Ammon's horn (tissue), 1 donor: ENCODE measurements at regions not wholly inside any gene's neighbourhood (a gene's known extent, or its start where the extent isn't known, plus 50 kb on each side); places are given as distances from the start of the nearest gene placed in this dataset.
A peak's percentile ranks its signal among the peaks of the same experiment; 100 is the strongest.
"Not testable (repeated sequence)": the region's sequence is repeated elsewhere in the genome, so short reads cannot be mapped to it uniquely, and the experiment has no call there.

ENCODE experiments used
- DNase-seq: peaks from one replicate; pipeline ENCODE4 v3.0.0-alpha.2; 2016; ENCODE audit warnings: low spot score

DNA sequence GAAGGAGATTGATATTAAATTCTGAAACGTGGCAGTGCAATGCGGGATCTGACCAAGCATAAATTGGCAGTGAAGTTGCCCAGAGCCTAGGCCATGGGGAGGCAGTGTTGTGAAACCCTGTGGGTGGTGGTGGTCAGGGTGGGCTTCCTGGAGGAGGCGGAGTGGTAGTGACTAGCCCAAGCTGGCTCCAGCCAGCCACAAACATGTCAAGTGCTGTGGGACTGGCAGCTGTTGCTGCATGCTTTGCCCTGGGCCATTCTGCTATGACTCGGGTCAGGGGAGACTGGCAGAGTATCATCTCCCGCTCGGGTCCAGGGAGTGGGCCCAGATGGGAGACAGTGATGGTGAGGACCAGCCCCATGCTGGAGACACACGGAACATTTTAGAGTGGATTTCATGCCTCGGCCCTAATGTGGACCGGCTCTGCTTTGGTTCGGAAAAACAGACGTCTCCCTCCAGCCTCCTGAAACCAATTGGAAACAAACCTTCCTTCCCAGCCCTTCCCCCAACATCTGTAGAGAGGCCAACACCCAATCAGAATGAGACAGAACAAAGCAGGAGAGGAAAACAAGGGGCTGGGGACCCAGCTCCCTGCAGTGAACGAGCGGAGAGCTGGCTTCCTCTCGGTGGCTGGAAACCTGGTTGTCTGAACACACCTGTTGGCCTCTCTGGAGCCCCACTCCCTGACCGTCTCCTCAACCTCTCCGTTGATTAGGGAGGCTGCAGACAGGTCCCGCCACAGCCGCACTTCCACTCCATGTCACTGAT is 58.2 kb downstream of the TMEM270 start:
- no peak for DNase-seq

DNA sequence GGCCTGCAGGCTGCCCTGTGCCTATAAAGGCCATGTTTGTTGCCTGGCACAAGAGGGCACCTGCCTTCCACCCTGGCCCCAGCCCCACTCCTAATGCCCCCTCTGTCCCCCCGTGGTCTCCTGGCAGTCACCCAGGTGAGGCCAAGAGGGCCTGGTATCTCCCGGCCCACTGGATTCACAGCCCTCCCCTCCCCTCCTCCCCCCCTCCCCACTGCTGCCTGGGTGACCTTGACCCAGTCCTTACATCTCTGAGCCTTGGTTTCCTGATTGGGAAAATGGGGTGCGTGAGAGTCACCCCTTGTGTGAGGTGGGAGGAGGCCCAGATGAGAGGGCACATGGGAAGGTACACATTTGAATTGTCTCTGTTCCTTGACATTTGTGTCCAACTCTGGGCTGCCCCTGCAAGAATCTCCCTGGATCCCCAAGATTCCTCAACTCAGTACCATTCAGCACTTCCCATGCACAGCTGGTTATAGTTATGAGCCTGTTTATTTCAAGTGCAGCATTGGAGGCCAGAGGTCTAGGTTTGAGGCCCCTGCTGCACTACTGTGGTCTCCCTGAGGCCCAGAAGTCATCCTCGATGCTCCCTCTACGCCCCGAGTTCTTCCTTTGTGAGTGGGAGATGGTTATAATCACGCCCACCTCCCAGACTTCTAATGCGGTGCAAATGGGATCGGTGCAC is 58.9 kb downstream of the TMEM270 start:
- no peak for DNase-seq

DNA sequence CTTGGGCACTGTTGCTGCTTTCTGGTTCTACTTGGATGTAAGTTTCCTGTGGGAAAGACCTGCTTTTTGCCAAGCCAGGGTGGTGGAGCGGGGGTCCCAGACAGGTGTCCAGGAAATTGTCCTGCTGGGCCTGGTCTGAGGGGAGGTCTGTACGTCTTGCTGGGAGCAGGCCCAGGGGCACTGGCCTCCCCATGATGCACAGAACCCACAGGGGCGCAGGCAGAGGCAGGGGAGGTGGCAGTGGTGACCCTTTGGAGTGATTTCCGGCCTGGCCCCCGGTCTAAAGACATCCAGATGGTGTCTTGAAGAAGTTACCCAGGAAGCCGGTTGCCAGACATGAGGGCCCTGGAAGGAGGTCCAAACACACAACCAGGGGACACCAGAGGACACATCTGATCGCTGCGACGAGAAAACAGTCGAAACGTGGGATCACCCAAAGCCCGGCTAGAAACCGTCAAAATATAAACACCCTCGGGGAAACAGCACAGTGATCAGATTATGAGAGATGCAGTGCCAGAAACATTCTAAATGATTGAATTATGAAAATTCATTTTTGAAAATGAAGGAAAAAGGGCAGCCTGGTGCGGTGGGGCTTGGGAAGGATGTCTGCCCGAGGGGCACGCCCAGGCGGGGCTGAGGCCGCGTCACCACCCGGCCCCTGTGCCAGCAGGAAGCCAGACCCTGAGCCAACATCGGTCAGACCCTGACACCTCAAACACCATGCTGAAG is 59.6 kb downstream of the TMEM270 start:
- DNase-seq, result no peak

DNA sequence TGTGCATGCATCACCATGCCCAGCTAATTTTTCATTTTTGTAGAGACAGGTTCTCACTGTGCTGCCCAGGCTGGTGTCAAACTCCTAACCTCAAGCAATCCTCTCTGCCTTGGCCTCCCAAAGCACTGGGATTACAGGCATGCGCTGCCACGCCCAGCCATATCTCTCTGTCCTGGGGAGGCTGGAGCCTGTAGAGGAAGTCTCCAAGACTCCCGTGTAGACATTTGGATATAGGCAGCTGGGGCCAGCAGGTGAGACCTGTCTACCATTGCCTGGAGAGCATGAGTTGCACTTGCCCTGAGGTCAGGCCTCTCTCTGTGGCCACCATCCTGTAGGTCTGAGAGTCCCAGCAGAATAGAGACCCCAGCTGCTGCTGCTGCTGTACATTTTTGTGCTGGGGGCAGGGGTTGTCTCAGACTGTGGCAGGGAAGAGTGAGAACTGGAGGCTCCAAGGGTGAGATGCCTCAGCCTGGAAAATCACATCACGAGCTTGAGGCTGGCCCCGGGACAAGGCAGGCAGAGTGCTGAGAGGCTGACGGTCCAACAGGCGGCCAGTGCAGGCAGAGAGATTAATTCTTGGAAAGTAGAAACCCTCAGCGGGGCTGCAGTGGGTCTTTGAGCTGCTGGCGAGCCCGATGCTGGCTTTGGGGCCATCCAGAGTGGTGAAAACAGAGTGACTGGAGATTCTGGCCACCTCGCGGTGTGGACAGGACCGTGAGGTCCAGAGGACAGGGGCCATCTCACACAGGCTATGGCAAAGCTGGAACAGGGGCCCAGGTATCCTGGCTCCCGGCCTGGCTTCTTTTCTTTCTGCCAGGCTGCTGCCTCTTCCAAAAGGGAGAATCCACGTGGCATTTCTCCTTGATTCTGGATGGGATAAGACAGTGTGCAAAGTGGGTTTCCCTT is 60.9 kb downstream of the TMEM270 start:
- no peak for DNase-seq

DNA sequence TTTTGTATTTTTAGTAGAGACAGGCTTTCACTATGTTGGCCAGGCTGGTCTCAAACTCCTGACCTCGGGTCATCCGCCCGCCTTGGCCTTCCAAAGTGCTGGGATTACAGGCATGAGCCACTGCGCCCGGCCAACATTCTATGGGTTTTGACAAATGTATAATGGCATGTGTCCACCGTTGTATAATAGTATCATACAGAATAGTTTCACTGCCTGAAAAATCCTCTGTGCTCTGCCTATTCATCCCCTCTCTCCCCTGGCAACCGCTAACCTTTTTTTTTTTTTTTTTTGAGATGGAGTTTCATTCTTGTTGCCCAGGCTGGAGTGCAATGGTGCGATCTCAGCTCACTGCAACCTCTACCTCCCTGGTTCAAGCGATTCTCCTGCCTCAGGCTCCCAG is 67.7 kb downstream of the TMEM270 start:
- not testable (repeated sequence) for DNase-seq

DNA sequence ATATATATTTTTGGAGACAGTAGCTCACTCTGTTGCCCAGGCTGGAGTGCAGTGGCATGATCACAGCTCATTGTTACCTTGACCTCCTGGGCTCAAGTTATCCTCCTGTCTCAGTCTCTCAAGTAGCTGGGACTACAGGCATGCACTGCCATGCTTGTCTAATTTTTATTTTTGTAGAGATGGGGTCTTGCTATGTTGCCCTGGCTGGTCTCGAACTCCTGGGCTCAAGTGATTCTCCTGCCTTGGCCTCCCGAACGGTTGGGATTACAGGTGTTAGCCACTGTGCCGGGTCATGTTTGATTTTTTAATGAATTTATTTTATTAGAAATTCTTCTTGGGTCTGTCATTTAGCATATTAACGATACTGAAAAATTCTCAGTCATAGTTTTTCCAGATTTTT is 70.5 kb downstream of the TMEM270 start:
- no peak for DNase-seq

DNA sequence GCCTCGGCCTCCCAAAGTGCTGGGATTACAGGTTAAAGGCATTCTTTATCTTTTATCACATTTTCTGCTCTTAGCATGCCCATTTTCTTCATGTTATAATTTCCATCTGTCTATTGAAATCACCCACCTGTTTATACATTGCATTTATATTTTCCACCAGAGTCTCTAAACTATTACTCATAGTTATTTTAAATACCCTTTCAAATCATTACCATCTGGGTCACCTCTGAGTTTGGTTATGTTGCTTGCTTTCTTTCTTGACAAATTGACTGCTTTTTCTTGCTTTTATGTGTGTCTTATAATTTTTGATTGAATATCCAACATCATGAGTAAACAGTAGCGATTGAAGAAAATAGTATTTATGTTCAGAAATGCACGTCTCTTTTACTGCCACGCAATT is 71.4 kb downstream of the TMEM270 start:
- no peak for DNase-seq

DNA sequence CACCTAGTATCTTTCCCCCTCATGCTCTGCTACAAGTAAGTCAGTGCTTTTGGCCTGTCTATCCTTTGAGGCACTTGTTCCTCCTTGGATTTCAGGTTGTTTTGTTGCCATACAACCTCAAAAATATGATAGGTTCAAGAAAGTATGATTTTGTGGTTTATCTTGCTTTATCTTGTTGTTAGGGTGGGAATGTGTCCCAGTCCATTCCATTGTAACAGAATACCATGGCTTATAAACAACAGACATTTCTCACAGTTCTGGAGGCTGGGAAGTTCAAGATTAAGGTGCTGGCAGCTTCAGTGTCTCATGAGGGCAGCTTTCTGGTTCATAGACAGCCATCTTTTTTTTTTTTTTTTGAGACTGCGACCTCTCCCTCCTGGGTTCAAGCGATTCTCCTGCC is 72.1 kb downstream of the TMEM270 start:
- DNase-seq, result no peak

DNA sequence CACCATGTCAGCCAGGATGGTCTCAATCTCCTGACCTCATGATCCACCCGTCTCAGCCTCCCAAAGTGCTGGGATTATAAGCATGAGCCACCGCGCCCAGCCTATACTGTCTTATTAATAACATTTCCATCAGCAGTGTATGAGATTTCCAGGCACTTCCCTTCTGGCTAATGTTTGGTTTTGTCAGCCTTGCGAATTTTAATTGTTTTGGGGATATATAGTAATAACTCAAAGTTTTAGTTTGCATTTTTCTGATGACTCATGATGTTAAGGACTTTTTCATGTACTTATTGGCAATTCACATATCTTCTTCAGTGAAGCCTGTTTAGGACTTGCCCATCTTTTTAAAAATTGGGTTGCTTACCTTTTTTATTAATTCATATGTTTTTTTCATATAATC is 76.0 kb downstream of the TMEM270 start:
- no peak for DNase-seq

DNA sequence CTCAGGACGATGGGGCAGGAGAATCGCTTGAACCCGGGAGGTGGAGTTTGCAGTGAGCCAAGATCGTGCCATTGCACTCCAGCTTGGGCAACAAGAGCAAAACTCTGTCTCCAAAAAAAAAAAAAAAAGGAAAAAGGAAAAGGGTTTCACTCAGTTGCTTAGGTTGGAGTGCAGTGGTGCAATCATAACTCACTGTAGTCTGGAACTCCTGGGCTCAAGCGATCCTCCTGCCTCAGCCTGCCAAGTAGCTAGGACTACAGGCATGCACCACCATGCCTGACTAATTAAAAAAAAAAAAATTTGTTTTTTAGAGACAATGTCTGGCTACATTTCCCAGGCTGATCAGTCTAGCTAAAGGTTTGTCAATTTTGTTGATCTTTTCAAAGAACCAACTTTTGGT is 76.7 kb downstream of the TMEM270 start:
- DNase-seq, result not testable (repeated sequence)

DNA sequence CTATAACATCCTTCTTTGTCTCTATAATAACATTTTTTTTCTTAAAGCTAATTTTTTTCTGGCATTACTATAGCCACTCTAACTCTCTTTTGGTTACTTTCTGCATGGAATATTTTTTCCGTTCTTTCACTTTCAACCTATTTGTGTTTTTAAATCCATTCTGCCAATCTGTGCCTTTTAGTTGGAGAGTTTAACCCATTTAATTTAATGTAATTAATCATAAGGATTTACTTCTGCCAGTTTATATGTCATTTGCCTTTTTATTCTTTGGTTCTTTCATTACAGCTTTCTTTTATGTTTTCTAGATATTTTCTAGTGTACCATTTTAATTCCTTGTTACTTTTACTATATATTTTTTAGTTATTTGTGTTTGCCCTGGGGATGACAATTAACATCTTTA is 78.6 kb downstream of the TMEM270 start:
- DNase-seq, result no peak

DNA sequence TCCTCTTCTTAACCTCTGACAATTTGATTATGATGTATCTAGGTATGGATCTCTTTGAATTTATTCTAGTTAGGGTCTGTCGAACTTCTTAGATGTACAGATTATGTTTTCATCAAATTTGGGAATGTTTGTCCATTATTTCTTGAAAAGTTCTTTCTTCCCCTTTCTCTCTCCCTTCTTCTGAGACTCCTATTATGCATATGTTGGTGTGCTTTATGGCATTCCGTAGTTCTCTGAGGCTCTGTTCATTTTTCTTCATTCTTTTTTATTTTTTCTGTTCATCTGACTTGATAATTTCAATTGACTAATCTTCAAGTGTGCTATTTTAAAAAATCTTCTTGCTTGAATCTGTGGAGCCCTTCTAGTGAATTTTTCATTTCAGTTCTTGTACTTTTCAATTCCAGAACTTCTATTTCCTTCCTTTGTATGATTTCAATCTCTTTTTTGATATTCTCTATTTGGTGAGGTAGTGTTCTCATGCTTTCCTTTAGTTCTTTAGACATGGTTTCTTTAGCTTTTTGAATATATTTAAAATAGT is 79.8 kb downstream of the TMEM270 start:
- no peak for DNase-seq

DNA sequence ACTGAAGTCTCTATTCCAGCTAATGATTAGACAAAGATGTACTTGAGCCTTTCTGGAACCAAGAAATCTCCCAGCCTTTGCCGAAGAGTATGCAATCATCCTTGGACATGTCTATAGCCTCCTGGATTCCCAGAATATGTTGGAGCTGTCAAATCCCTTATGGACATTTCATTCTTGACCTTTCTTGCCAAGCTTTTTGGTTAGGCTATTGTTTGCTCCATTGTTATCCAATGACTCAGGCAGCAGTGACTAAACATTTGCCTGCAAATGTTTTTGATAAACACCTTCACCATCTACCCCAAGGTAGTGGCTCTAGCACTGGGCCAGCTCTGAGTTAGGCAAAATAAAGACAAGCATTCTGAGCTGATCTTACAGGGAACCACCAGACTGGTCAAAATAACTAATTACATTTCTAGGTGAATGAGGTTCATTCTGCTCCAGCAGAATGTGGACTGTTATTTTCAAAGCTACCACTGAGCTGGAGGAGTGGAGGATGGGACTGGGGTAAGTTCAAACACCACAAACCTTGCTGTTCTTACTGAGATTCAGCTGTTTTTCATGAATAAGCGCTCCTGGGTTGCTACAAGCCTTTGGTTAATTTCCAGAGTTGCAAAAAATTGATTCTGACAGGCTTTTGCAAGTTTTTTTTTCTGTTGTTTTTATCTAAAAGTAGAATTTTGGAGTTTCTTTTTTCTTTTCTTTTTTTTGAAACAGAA is 81.0 kb downstream of the TMEM270 start:
- DNase-seq, result no peak

DNA sequence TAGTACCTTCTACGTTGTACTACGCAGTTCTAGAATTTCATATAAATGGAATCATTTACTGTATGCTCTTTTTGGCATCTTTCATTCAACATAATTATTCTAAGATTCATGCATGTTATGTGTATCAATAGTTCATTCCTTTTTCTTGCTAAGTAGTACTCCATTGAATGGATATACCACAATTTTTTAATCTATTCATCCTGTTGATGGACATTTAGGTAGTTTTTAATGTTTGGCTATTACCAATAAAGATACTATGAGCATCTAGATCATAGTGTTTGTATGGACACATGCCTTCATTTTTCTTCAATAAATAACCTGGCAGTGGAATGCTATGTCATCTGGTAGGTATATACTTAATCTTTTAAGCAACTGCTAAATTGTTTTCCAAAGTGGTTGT is 83.0 kb upstream of the ELN start:
- no peak for DNase-seq

DNA sequence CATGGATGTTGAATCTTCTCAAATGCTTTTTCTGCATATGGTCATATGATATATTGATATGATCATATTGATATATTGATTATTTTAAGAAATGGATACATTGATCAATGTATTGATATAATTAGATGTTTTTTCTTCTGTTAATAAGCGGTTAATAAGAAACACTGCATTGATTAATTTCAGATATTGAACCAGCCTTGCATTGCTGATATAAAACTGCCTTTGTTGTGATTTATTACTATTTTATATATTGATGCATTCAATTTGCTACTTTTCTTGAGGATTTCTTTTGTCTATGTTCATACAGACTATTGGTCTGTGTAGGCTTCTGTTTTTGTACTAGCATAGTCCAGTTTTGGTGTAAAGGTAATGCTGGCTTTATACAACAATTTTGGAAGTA is 79.7 kb upstream of the ELN start:
- no peak for DNase-seq

DNA sequence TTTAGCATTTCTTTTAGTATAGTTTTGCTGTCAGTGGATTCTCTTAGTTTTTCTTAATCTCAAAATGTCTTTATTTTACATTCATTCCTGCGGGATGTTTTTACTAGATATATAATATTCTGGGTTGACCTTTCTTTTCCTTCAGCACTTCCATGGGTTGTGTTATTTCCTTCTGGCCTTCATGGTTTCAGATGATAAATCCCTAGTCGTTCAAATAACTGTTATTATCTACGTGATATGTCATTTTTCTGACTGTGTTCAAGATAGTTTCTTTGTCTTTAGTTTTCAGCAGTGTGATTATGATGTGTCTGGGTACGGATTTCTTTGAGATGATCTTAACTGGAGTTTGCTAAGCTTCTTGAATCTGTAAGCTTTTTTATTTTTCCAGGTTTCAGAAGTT is 75.7 kb upstream of the ELN start:
- DNase-seq, result no peak

DNA sequence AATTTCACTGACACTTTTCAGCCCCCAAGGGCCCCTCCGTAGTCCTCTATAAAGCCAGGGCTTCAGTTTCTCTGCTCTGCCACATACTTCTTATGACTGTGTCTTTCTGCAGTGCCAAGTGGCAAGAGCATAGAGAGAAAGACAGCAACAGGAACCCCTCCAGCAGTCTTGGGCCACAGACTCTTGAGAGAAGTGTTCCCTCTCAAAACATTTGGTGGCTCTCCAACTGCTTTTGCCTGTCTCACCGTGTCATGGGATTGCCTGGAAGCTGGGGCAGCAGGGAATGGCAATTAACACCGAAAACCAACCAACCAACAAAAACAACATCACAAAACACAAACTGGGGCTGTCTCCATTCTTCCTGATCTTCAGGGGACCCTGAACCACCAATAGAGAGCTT is 73.8 kb upstream of the ELN start:
- peak; percentile 25 for DNase-seq

DNA sequence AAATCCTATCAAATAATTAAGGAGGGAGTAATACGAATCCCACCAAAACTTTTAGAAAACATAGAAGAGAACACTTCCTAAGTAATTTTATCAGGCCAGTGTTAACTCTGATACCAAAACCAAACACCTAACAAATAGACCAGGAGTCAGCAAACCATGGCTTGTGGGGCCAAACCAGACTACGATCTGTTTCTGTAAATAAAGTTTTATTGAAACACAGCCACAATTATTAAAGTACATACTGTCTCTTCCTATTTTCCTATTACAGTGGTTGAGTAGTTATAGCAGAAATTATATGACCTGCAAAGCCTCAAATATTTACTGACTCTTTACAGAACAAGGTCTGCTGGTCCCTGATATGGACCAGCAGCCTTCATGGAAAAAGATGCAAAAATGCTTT is 73.1 kb upstream of the ELN start:
- no peak for DNase-seq

DNA sequence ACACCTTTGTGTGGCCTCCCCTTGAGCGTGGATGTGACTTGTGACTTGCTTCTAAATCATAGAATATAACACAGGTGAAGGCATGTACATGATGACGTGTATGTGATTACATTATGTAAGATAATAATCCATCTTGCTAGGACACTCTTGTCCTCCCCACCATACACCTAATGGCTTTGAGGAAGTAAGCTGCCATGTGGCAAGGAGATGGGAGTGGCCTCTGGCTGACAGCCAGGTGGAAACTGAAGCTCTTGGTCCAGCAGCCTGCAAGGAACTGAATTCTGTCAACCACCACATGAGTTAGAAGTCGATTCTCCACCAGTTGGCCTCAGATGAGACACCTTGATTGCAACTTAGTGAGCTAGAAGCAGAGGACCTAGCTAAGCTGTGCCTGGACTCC is 67.4 kb upstream of the ELN start:
- no peak for DNase-seq

DNA sequence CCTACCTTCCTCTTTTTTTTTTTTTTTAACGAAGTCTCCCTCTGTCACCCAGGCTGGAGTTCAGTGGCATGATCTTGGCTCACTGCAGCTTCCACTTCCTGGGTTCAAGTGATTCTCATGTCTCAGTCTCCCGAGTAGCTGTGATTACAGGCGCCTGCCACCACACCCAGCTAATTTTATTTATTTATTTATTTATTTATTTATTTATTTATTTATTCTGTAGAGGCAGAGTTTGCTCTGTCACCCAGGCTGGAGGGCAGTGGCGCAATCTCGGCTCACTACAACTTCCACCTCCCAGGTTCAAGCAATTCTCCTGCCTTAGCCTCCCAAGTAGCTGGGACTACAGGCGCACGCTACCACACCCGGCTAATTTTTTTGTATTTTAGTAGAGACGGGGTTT is 66.0 kb upstream of the ELN start:
- DNase-seq, result not testable (repeated sequence)

DNA sequence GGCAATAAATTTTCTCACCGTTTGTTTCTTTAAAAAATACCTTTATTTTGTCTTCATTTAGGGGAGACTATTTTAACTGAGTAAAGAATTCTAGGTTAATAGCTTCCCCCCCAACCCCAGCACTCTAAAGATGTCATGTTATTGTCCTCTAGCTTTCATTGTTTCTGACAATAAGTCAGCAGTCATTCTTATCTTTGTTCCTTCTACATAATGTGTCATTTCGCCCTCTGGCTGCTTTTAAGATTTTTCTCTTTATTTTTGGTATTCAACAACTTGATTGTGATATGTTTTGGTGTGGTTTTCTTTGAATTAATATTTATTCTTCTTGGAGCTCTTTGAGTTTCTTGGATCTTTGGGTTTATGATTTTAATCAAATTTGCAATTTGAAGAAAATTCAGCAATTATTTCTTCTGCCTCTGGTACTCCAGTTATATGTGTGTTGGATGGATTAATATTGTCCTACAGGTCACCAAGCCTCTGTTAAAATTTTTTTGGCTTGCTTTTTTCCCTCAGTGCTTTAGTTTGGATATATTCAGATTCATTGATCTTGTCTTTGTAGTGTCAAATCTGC is 64.6 kb upstream of the ELN start:
- no peak for DNase-seq
